SH-SY5Y (cell line): ENCODE measurements at regions not wholly inside any gene's neighbourhood (a gene's known extent, or its start where the extent isn't known, plus 50 kb on each side); places are given as distances from the start of the nearest gene placed in this dataset.

Experiments used
- GATA2 ChIP-seq: IDR thresholded peaks from 2 replicates; pipeline ENCODE4 v1.6.1; 2011; ENCODE audit warnings: mild to moderate bottlenecking, low read depth, low read length
- GATA3 ChIP-seq: IDR thresholded peaks from 2 replicates; pipeline ENCODE4 v1.6.1; 2011; ENCODE audit warnings: low read depth, mild to moderate bottlenecking, low read length, moderate library complexity

GRCh38 chr13:31860002-31860401 lies 120.7 kb downstream of the RXFP2 start:
- TF ChIP-seq GATA2 (peak; percentile 59; the same call in 1 of the 2 replicates), GATA3 (no peak)
